Activated naive CD4-positive, alpha-beta T cell treated with anti-CD3 and anti-CD28 coated beads, Interleukin-2, amount 10 ng/mL, durations not matched to agents 7 days and 5 days (primary cell): ENCODE measurements at regions not wholly inside any gene's neighbourhood (a gene's known extent, or its start where the extent isn't known, plus 50 kb on each side); places are given as distances from the start of the nearest gene placed in this dataset.

Source experiments
- CTCF ChIA-PET: fragments of 350-600 bp; sonication (Branson Sonifier 250); formaldehyde crosslinking; loops from one replicate; lab custom pipeline; 2021; ENCODE audit warnings: antibody characterized with exemption; lab: Charles Lee
- DNase-seq: peaks from one replicate; pipeline ENCODE4 v3.0.0-alpha.2; 2020
- H3K27ac Mint-ChIP-seq: one replicate; pipeline ENCODE4 v1.8.0; 2021; ENCODE audit warnings: mild to moderate bottlenecking, moderate library complexity, mixed read lengths
- H3K27me3 Mint-ChIP-seq: one replicate; pipeline ENCODE4 v1.8.0; 2021; ENCODE audit warnings: mild to moderate bottlenecking, mixed read lengths
- H3K36me3 Mint-ChIP-seq: one replicate; pipeline ENCODE4 v1.8.0; 2021; ENCODE audit warnings: mixed read lengths
- H3K4me1 Mint-ChIP-seq: one replicate; pipeline ENCODE4 v1.8.0; 2021; ENCODE audit warnings: mixed read lengths
- H3K4me3 Mint-ChIP-seq: one replicate; pipeline ENCODE4 v1.8.0; 2021; ENCODE audit warnings: mild to moderate bottlenecking, moderate library complexity, mixed read lengths
- H3K9me3 Mint-ChIP-seq: one replicate; pipeline ENCODE4 v1.8.0; 2021; ENCODE audit warnings: mixed read lengths

DNA sequence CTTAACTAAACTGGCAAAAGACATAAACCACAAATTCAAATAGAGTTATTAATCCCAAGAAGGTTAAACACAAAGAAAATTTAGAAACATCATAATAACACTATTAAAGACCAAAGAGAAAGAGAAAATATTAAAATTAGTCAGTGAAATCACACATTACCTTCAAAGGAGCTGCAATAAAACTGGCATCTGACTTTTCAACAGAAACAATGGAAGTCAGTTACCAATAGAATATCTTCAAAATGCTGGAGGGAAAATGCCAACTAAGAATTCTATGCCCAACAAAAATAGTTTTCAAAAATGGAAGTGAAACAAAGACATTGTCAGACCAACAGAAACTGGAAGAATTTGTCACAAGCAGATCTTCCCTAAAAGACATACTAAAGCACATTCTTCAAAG is 68.7 kb upstream of the RNF7 start:
- H3K36me3 Mint-ChIP-seq: no peaks in the 10 kb centered on the region
- no peak for DNase-seq
- CTCF ChIA-PET: interaction anchor here (0.6 kb wide), 2 partner anchors 11 to 337 kb away, joined by 3 read pairs; no protein-coding TSS in a partner anchor
- H3K4me3 Mint-ChIP-seq: no peak overlapping the region
- no peak overlapping the region for H3K27ac Mint-ChIP-seq
- peaks cover 14% of the 10 kb centered on the region for H3K9me3 Mint-ChIP-seq
- peaks cover 15% of the 10 kb centered on the region for H3K27me3 Mint-ChIP-seq
- no peaks in the 10 kb centered on the region for H3K4me1 Mint-ChIP-seq

DNA sequence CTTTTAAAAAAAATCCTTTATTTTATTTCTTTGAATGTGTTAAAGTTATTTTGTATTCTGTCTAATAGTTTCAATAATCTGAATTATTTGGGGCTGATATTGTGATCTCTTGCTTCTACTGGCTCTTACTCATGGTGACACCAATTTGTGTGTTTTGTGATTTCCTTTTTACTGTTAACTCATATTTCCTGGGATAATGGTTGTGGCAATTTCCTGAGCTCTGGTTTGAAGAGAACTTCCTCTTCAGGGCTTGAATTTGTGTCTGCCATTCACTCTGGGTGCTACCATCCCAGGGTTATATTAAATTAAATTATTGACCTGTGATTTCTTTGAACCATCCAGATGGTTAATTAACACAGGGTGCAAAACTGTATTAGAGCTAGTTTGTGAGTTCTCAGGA is 60.4 kb upstream of the RNF7 start:
- no peak overlapping the region for H3K4me3 Mint-ChIP-seq
- no peaks in the 10 kb centered on the region for H3K36me3 Mint-ChIP-seq
- CTCF ChIA-PET: no interaction called here
- H3K4me1 Mint-ChIP-seq: peaks cover 8% of the 10 kb centered on the region
- no peak overlapping the region for H3K27ac Mint-ChIP-seq
- peaks cover 3% of the 10 kb centered on the region for H3K27me3 Mint-ChIP-seq
- H3K9me3 Mint-ChIP-seq: no peaks in the 10 kb centered on the region
- DNase-seq: no peak

DNA sequence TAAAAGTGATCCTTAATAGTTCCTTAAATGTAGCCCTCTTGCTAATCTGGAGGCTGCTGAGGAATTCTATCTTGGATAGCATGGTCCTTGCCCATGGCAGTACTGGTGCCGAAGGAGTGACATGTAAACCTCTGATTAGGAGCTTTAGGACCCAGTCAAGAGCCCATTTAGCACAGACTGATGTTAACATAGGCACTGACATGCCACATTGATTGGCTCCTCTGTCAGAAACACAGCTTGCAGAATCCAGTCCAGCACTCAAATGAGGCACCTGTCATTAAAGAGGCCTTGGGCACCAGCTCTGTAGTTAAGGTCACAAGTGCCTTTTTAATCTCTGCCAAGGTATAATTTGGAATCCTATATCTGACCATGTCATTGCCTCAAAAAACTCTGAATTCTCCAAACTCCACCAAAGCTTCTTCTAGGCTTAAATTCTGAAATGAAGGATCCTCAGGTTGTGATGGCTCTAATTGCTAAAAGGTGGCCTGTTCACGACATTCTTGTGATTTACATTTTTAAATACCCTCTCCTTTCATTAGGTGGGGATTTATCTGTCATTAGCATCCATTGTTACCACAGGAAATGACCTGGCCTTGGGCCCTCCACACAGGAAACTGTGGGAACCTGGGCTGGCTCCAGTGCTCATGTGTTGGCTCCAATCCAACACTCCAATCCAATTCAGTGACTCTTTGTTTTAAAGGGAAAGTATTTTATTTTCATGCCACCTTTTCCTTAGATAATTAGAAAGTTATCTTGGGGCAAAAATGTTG is 57.3 kb upstream of the RNF7 start:
- CTCF ChIA-PET: interaction anchor here (0.6 kb wide), 2 partner anchors 12 to 328 kb away, joined by 3 read pairs; no protein-coding TSS in a partner anchor
- Mint-ChIP-seq H3K27ac (no peak overlapping the region), H3K27me3 (peaks cover 10% of the 10 kb centered on the region), H3K4me3 (no peak overlapping the region), H3K36me3 (no peaks in the 10 kb centered on the region), H3K9me3 (no peaks in the 10 kb centered on the region), H3K4me1 (peaks cover 8% of the 10 kb centered on the region)
- DNase-seq: no peak

DNA sequence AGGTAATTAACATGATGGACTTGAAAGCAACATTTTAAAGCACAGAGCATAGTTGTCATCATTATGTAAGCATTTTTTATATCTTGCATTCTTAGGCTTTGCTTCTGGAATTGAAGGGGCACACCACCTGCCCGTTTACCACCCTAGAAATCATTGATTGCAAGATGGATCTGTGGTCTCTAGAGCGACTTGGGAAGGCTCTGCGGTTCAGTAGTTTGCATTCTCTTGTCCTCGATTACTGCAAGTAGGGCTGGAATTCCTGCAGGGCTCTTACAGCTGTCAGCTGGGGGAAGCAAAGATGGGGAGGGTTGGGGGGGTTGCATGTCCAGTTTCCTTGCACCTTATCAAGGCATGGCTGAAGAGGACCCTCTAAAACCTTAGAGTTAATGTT is 56.7 kb upstream of the RNF7 start:
- H3K9me3 Mint-ChIP-seq: no peaks in the 10 kb centered on the region
- no peaks in the 10 kb centered on the region for H3K36me3 Mint-ChIP-seq
- DNase-seq: no peak
- H3K27ac Mint-ChIP-seq: no peak overlapping the region
- peaks cover 13% of the 10 kb centered on the region for H3K4me1 Mint-ChIP-seq
- H3K4me3 Mint-ChIP-seq: no peak overlapping the region
- H3K27me3 Mint-ChIP-seq: peaks cover 10% of the 10 kb centered on the region
- CTCF ChIA-PET: no interaction called here

DNA sequence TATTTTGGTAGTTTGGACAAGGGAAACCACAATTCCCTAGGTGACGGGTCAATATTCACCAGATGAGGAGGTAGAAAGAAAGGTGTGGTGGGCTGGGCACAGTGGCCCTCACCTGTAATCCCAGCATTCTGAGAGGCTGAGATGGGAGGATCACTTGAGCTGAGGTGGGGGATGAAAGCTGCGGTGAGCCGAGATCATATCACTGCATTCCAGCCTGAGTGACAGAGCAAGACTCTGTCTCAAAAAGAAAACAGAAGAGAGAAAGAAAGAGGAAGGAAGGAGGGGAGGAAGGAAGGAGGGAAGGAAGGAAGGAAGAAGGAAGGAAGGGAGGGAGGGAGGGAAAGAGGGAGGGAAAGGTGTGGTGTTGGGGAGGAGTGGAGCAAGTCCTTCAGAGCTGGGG is 56.1 kb upstream of the RNF7 start:
- Mint-ChIP-seq H3K9me3 (no peaks in the 10 kb centered on the region), H3K4me1 (peaks cover 20% of the 10 kb centered on the region), H3K27ac (no peak overlapping the region), H3K4me3 (no peak overlapping the region), H3K27me3 (peaks cover 10% of the 10 kb centered on the region), H3K36me3 (no peaks in the 10 kb centered on the region)
- CTCF ChIA-PET: interaction anchor here (1.1 kb wide), 1 partner anchor 1437 kb away, joined by 3 read pairs; the partner anchor contains the start of gene CHST2
- no peak for DNase-seq

DNA sequence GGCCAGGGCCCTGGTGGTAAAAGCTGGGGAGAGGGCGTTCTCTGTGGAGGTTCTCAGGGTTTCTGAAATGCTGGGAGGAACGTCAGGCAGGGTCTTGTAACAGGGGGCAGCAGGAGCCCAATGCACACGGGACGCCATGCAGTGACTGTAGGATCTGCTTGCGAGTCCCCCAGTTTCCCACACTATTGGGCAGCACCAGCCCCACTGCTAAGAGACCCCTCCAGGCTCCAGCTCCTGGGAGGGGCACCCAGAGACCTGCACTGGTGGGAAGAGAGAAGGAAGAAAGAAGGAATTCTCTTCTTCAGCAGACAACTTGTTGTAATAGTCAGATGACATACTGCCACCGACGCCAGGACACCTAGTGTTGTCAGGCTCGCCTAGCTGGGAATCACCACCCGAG is 55.2 kb upstream of the RNF7 start:
- peaks cover 10% of the 10 kb centered on the region for H3K27me3 Mint-ChIP-seq
- DNase-seq: no peak
- H3K9me3 Mint-ChIP-seq: no peaks in the 10 kb centered on the region
- CTCF ChIA-PET: interaction anchor here (1.1 kb wide), 1 partner anchor 1436 kb away, joined by 3 read pairs; the partner anchor contains the start of gene CHST2
- H3K36me3 Mint-ChIP-seq: no peaks in the 10 kb centered on the region
- H3K4me3 Mint-ChIP-seq: no peak overlapping the region
- H3K4me1 Mint-ChIP-seq: peaks cover 21% of the 10 kb centered on the region
- H3K27ac Mint-ChIP-seq: no peak overlapping the region

DNA sequence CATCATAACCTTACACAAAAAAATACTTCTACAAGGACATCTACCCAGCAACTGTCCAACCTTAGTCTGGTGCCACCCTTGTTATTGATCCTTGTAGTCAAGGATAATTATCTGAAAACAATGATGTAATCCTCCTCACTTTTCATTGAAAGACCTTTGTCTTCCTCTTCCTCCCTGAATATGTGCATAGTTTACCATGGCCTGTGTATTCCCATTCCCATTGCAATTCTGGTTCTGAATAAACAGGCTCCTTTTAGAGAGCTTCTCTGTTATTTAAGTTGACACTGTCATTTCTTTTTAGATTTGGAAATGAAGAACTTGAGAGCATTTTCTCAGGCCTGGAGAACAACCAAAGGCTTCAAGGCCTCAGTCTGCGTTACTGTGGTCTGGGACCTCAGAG is 53.3 kb upstream of the RNF7 start:
- CTCF ChIA-PET: no interaction called here
- H3K9me3 Mint-ChIP-seq: no peaks in the 10 kb centered on the region
- peaks cover 21% of the 10 kb centered on the region for H3K4me1 Mint-ChIP-seq
- no peak overlapping the region for H3K4me3 Mint-ChIP-seq
- H3K27ac Mint-ChIP-seq: no peak overlapping the region
- H3K27me3 Mint-ChIP-seq: peaks cover 10% of the 10 kb centered on the region
- DNase-seq: no peak
- H3K36me3 Mint-ChIP-seq: no peaks in the 10 kb centered on the region

DNA sequence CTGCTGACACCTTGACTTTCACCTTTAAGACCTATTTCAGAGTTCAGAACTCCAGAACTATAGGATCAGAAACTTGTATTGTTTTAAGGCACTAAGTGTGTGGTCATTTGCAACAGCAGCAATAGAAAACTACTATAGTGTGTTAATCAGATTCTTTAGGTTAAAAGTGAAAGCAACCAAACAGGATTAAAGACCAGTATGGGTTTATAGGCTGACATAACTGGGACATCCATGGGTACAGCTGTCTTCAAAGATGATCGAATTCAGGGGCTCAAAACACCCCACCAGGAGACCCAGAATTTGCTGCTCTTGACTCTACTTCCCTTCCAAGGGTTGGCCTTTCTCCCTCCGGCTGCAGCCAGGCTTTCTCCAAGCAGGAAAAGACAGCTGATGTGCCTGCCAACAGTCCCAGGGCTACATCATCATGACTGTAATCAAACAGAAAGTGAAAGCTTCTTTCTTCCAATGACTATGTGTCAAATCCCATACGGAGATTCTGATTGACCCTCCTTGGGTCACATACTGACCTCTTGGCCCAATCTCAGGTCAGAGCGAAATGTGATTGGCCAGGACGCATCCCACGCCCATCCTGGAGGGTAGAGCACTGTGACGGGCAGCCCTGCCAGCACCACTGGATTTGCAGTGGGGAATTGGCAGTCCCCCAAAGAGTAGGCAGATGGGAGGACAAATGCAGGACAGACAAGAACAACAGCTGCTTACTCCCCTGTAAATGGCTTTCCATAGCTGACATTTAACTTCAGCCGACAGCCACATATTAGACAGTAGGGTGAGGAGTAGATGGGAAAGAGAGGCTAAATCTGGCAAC is 51.4 kb upstream of the RNF7 start:
- peak overlapping the region; percentile 74 for H3K27ac Mint-ChIP-seq
- peaks cover 10% of the 10 kb centered on the region for H3K27me3 Mint-ChIP-seq
- peak; percentile 36 for DNase-seq
- CTCF ChIA-PET: interaction anchor here (1.1 kb wide), 1 partner anchor 227 kb away, joined by 3 read pairs; no protein-coding TSS in a partner anchor
- H3K9me3 Mint-ChIP-seq: no peaks in the 10 kb centered on the region
- peak overlapping the region; percentile 47 for H3K4me3 Mint-ChIP-seq
- H3K36me3 Mint-ChIP-seq: no peaks in the 10 kb centered on the region
- peaks cover 16% of the 10 kb centered on the region for H3K4me1 Mint-ChIP-seq
